ENCODE measurements at regions not wholly inside any gene's neighbourhood (a gene's known extent, or its start where the extent isn't known, plus 50 kb on each side); places are given as distances from the start of the nearest gene placed in this dataset.

- DNase-seq (ENCODE audit: low read depth) = no peak
Measured at GRCh38 chr20:10724449-10725173, 50.8 kb upstream of the JAG1 start.

- no peak for DNase-seq (ENCODE audit: low read depth)
Measured at GRCh38 chr20:10728873-10729670, 55.3 kb upstream of the JAG1 start.

- no peak for DNase-seq (ENCODE audit: low read depth)
Measured at GRCh38 chr20:10729785-10730184, 56.0 kb upstream of the JAG1 start.

DNA sequence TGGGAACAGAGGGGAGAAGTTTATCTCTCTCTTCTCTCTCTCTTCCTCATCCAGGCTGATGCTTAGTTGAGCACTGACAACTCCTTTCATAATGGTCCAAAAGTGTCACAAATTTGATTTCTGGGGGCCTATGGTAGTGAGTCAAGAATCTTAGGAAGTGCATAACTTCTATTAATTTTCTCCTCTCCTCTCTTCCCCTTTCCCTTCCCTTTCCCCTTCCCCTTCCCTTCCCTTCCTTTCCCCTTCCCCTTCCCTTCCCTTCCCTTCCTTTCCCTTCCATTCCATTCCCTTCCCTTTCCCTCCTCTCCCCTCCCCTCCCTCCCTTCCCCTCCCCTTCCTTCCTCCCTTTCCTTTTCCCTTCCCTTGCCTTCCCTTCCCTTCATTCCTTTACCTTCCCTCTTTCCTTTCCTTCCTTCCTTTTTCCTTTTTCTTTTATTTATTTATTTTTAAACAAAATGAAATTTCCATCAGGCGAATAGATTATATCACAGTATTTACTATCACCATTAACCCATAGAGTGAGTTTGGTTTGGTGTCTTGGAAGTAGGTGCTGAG lies 56.9 kb upstream of the JAG1 start:
- DNase-seq (ENCODE audit: low read depth) = no peak

GRCh38 chr20:10731190-10731965 lies 57.6 kb upstream of the JAG1 start:
- no peak for DNase-seq (ENCODE audit: low read depth)

DNA sequence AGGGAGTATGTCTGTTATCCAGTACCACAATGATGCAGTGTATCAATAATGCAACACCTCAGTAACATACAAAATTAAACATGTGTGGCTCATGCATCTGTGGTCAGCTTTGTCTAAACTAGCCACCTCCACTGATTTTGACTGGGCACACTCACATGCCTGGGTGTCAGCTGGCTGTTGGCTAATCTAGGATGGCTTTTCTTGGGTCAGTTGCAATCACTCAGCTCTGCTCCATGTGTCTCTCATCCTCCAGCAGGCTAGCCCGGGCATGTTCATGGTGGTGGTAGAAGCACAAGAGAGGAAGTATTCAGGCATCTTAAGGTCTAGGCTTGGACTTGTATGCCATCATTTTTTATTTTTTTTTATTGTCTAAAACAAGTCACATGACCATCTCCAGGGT lies 59.3 kb upstream of the JAG1 start:
- no peak for DNase-seq (ENCODE audit: low read depth)

GRCh38 chr20:10735195-10735949 lies 61.6 kb upstream of the JAG1 start:
- DNase-seq (ENCODE audit: low read depth) = no peak

DNA sequence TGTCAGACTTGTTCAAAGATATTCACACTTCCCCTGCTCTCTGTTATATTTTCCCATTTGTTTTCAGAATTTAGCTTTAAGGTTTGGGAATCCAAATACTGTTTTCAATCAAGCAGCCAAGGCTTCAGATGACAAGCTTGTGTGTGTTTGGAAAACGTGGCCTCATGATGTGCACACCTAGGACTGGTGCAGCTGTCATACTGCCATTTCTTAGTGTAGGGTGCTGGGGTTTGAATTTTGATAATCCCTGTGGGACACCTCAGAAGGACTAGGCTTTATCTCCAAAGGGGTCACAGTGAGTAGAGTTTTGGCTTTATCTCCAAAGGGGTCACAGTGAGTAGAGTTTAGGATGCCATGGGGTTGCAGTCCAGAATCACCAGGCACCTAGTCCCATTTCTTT lies 65.3 kb upstream of the JAG1 start:
- no peak for DNase-seq (ENCODE audit: low read depth)

DNA sequence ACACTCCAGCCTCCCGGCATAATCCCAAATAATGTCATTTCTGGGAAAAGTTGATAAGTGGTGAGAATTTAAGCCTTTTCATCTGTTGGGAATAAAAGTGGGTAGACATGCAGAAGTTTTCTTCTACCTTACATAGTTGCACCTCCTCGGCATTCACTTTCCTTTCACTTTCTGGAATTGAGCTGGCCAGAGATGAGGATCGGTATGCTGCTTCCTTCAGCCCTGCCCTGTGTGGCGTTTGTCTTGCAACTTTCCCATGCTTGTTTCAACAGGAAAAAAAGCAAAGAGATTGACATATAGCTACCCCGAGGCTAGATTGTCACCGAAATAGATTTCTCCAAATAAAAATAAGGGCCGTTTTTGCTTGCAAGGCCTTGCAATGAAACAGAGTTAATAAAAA lies 65.8 kb upstream of the JAG1 start:
- no peak for DNase-seq (ENCODE audit: low read depth)

- no peak for DNase-seq (ENCODE audit: low read depth)
Measured at GRCh38 chr20:10741060-10741459, 67.3 kb upstream of the JAG1 start.

DNA sequence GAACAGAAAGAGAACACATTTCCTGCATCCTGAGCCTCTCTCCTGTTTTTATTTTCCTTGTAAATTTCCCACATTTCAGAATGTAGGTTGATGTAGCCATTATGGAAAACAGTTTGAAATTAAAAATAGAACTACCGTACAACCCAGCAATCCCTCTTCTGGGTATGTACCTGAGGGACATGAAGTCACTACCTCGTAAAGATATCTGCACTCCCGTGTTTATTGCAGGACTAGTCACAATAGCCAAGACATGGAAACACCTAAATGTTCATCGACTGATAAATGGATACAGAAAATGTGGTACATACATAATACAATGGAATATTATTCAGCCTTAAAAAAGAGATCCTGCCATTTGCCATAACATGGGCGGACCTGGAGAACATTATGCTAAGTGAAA lies 72.0 kb upstream of the JAG1 start:
- no peak for DNase-seq (ENCODE audit: low read depth)

DNA sequence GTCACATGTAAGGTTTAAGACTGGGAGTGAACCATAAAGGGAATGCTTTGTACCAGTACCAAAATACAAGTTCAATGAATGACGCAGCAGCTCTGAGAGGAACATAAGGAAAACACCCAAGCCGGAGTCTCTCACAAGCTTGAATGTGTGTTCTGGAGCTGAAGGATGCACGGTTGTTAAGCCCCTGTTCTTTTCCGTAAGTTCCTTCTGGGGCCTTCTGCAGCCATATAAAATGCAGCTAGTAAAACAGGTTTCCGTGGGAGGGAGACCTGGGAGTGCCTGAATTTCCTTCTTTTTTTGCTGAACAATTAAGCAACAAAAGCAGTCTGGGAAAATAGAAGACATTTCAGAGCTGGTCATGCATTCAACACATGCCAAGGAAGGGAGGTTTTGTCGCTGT lies 73.2 kb upstream of the JAG1 start:
- DNase-seq (ENCODE audit: low read depth) = no peak

- DNase-seq (ENCODE audit: low read depth) = no peak
Measured at GRCh38 chr20:10749084-10749483, 75.3 kb upstream of the JAG1 start.

DNA sequence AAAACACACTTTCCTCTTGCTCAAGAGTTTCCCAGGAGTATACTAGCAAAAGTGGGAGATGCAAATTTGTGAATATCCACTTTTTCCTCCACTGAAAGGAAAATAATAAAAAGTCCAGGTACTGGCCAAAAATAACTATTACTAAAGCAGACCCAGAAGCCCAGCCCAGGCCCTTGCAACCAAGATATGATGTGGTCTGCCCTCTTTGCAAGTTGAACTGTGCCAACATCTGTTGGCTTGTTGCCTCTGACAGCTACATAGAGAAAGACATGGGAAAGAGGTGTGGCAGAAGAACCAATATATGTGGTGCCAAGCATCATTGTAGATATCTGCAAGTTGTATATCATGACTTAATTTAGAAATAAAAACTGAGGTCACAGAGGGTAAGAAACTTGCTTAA lies 78.4 kb upstream of the JAG1 start:
- DNase-seq (ENCODE audit: low read depth) = no peak

DNA sequence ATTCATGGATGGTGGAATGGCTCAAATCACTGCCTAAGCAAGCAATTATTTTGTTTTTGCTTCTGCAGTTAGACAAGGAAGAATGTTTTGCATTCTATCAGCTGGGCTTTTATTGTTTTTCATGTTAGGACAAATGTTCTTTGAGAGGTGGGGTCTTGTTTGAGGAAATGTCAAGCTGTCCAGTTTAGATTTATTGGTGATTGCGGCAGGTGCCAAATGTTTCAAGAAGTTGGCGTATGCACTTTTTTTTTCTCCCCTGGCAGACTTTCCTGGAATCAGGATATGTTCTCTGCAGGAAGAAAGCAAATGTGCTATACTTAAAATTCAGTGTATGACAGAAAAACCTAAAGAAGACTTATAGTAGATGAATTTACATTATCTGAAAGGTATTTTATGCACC lies 81.0 kb upstream of the JAG1 start:
- DNase-seq (ENCODE audit: low read depth) = no peak

GRCh38 chr20:10758446-10758845 lies 84.6 kb upstream of the JAG1 start:
- DNase-seq (ENCODE audit: low read depth) = no peak

DNA sequence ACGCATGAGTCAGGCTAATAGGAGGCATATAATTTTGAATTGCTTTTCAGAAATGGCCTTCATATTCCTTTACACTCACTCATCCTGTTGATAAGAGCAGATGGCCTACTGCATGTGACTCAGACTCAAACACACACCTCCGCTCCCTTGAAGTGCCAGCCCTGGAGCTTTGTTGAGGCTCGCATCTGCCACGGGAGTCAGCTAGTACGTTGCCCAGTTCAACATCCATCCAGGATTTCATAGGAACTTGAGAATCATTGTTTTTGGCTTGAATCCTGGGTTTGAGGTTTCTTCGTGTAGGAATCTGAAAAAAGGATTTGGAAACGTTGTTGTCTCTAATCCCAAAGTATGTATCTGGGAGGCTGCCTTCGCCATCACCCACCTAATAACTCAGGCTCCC lies 87.4 kb upstream of the JAG1 start:
- no peak for DNase-seq (ENCODE audit: low read depth)

GRCh38 chr20:10761786-10762185 lies 88.0 kb upstream of the JAG1 start:
- no peak for DNase-seq (ENCODE audit: low read depth)

DNA sequence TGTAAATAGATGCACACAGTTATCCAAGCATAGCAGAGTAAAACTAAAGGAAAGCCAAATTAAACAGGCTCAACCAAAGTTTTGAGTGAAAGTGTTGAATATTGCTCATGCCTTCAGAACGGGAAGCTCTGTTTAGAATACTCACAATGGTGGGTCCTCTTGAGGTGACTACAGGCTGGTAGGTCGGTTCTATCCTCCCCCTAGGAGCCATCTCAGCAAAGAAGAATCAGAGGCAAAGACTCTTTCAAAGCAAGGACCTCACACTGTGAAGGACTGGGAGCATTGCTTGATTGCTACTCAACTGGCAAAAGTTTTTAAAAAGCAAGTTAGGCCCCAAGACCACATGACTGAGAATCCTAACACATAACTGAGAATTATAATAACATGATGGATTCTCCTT lies 88.4 kb upstream of the JAG1 start:
- DNase-seq (ENCODE audit: low read depth) = no peak

GRCh38 chr20:10763112-10763511 lies 89.3 kb upstream of the JAG1 start:
- no peak for DNase-seq (ENCODE audit: low read depth)

GRCh38 chr20:10769700-10770099 lies 95.9 kb upstream of the JAG1 start:
- DNase-seq (ENCODE audit: low read depth) = no peak

GRCh38 chr20:10770753-10771152 lies 97.0 kb upstream of the JAG1 start:
- no peak for DNase-seq (ENCODE audit: low read depth)
